Suprapubic skin (tissue), 4 donors: ENCODE measurements at regions not wholly inside any gene's neighbourhood (a gene's known extent, or its start where the extent isn't known, plus 50 kb on each side); places are given as distances from the start of the nearest gene placed in this dataset.

Experiments
- POLR2A ChIP-seq, 2 donors: fragments of 450-650 bp; IDR thresholded peaks; one replicate each; pipeline ENCODE4 v1.6.1; 2017; ENCODE audit warnings: antibody characterized with exemption in 2 of 2, mild to moderate bottlenecking in 2 of 2, moderate library complexity in 2 of 2
- POLR2AphosphoS5 ChIP-seq, 3 donors: sonication (generic); formaldehyde crosslinking; IDR thresholded peaks; one replicate each; pipeline ENCODE4 v1.6.1; 2017; ENCODE audit warnings: antibody characterized with exemption in 3 of 3

GRCh38 chr1:66446261-66447001, 87.5 kb upstream of the SGIP1 start:
- TF ChIP-seq POLR2AphosphoS5 (IDR thresholded peaks at IDR 0.05) (no peak), POLR2A (IDR thresholded peaks at IDR 0.05) (no peak)
